ENCODE measurements at regions not wholly inside any gene's neighbourhood (a gene's known extent, or its start where the extent isn't known, plus 50 kb on each side); places are given as distances from the start of the nearest gene placed in this dataset.

- H3K4me3 ChIP-seq (ENCODE audit: low read depth, low read length) = no peak overlapping the region
- DNase-seq (ENCODE audit: low read depth) = no peak
- TF ChIP-seq CTCF (IDR thresholded peaks at IDR 0.05; ENCODE audit: insufficient read depth, low read depth, low read length, missing control alignments) = no peak
Observed at GRCh38 chr6:120903836-120904235, 430.4 kb downstream of the TBC1D32 start.

- TF ChIP-seq CTCF (IDR thresholded peaks at IDR 0.05; ENCODE audit: insufficient read depth, low read depth, low read length, missing control alignments) = no peak
- no peak overlapping the region for H3K4me3 ChIP-seq (ENCODE audit: low read depth, low read length)
- no peak for DNase-seq (ENCODE audit: low read depth)
Observed at GRCh38 chr6:120899932-120900331, 434.3 kb downstream of the TBC1D32 start.

GRCh38 chr6:120894077-120894476, 440.2 kb downstream of the TBC1D32 start:
- H3K4me3 ChIP-seq (ENCODE audit: low read depth, low read length) = no peak overlapping the region
- no peak for TF ChIP-seq CTCF (IDR thresholded peaks at IDR 0.05; ENCODE audit: insufficient read depth, low read depth, low read length, missing control alignments)
- DNase-seq (ENCODE audit: low read depth) = no peak

- no peak for TF ChIP-seq CTCF (IDR thresholded peaks at IDR 0.05; ENCODE audit: insufficient read depth, low read depth, low read length, missing control alignments)
- no peak overlapping the region for H3K4me3 ChIP-seq (ENCODE audit: low read depth, low read length)
- DNase-seq (ENCODE audit: low read depth) = no peak
Observed at GRCh38 chr6:120876931-120877330, 457.3 kb downstream of the TBC1D32 start.

GRCh38 chr6:120876424-120876823, 457.9 kb downstream of the TBC1D32 start:
- no peak overlapping the region for H3K4me3 ChIP-seq (ENCODE audit: low read depth, low read length)
- no peak for TF ChIP-seq CTCF (IDR thresholded peaks at IDR 0.05; ENCODE audit: insufficient read depth, low read depth, low read length, missing control alignments)
- DNase-seq (ENCODE audit: low read depth) = no peak

- H3K4me3 ChIP-seq (ENCODE audit: low read depth, low read length) = no peak overlapping the region
- no peak for DNase-seq (ENCODE audit: low read depth)
- TF ChIP-seq CTCF (IDR thresholded peaks at IDR 0.05; ENCODE audit: insufficient read depth, low read depth, low read length, missing control alignments) = no peak
Observed at GRCh38 chr6:120875900-120876299, 458.4 kb downstream of the TBC1D32 start.

- no peak for DNase-seq (ENCODE audit: low read depth)
- no peak overlapping the region for H3K4me3 ChIP-seq (ENCODE audit: low read depth, low read length)
- TF ChIP-seq CTCF (IDR thresholded peaks at IDR 0.05; ENCODE audit: insufficient read depth, low read depth, low read length, missing control alignments) = no peak
Observed at GRCh38 chr6:120874422-120874821, 459.9 kb downstream of the TBC1D32 start.

Measured in GM12865 (cell line).